ENCODE measurements at regions not wholly inside any gene's neighbourhood (a gene's known extent, or its start where the extent isn't known, plus 50 kb on each side); places are given as distances from the start of the nearest gene placed in this dataset.

DNA sequence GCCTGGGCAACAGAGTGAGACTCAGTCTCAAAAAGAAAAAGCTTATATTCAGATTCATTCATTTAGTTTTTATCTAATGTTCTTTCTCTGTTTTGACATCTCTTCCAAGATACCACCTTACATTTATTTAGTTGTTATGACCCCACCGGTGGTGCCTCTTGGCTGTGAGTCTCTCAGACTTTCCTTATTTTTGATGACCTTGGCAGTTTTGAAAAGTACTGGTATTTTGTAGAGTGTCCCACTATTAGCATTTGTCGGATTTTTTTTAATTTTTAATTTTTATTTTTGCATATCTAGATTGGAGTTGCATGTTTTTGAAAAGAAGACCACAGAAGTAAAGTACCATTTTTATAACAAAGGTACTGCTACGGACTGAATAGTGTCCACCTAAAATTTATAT, 351.7 kb upstream of the KYNU start:
- TF ChIP-seq LEF1 (IDR thresholded peaks at IDR 0.05; ENCODE audit: borderline replicate concordance) (no peak), CTBP1 (IDR thresholded peaks at IDR 0.05; ENCODE audit: borderline replicate concordance) (no peak)
